ENCODE measurements at regions not wholly inside any gene's neighbourhood (a gene's known extent, or its start where the extent isn't known, plus 50 kb on each side); places are given as distances from the start of the nearest gene placed in this dataset.
A peak's percentile ranks its signal among the peaks of the same experiment; 100 is the strongest.
"Not testable (repeated sequence)": the region's sequence is repeated elsewhere in the genome, so short reads cannot be mapped to it uniquely, and the experiment has no call there.

DNA sequence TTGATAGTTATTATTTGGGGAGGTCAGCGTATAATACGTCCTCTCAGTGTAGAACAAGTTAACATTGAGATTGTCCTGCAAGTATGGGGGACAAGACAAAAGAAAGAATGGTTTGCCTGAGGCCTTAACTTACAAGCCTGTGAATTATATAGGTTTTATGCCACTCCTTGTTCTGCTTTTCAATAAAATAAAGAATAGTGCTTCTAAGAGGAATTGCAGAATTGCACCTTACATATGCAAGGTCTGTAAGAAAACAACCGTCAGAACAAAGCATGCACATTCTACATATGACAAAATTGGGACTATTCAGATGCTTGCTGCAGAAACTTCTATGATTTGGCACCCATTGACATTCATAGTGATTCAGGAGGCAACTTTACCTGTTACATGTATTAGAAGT, 785.0 kb downstream of the NR4A2 start:
- ATAC-seq (no peak), DNase-seq (no peak)
- Histone ChIP-seq H3K27me3 (no peaks in the 10 kb centered on the region), H3K9me3 (no peaks in the 10 kb centered on the region), H3K36me3 (no peaks in the 10 kb centered on the region), H3K27ac (no peak overlapping the region), H3K4me1 (no peaks in the 10 kb centered on the region), H3K4me3 (peak overlapping the region in 6 of 12 donors; percentile 32 to 50 (median 42))
- 84 to 91% (median 87%) methylated on average over 3 of the region's 3 CpGs for WGBS, 4 donors
- intact Hi-C loops (cut with DNase I) = no loop called here
- TF ChIP-seq, protein P1, sequence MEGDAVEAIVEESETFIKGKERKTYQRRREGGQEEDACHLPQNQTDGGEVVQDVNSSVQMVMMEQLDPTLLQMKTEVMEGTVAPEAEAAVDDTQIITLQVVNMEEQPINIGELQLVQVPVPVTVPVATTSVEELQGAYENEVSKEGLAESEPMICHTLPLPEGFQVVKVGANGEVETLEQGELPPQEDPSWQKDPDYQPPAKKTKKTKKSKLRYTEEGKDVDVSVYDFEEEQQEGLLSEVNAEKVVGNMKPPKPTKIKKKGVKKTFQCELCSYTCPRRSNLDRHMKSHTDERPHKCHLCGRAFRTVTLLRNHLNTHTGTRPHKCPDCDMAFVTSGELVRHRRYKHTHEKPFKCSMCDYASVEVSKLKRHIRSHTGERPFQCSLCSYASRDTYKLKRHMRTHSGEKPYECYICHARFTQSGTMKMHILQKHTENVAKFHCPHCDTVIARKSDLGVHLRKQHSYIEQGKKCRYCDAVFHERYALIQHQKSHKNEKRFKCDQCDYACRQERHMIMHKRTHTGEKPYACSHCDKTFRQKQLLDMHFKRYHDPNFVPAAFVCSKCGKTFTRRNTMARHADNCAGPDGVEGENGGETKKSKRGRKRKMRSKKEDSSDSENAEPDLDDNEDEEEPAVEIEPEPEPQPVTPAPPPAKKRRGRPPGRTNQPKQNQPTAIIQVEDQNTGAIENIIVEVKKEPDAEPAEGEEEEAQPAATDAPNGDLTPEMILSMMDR (IDR thresholded peaks at IDR 0.05) = no peak
- TF ChIP-seq POLR2A (IDR thresholded peaks at IDR 0.05) = no peak

GRCh38 chr2:155546721-155547555, 785.6 kb downstream of the NR4A2 start:
- WGBS, 4 donors = 61 to 78% (median 73%) methylated on average over 11 of the region's 11 CpGs
- no peak overlapping the region for H3K27ac ChIP-seq
- H3K4me1 ChIP-seq = no peaks in the 10 kb centered on the region
- no peak for DNase-seq
- TF ChIP-seq, protein P1 (IDR thresholded peaks at IDR 0.05) = no peak
- no peak for TF ChIP-seq POLR2A (IDR thresholded peaks at IDR 0.05)
- H3K36me3 ChIP-seq = no peaks in the 10 kb centered on the region
- H3K4me3 ChIP-seq = peak overlapping the region in 9 of 12 donors; percentile 11 to 50 (median 35)
- intact Hi-C loops (cut with DNase I) = no loop called here
- no peaks in the 10 kb centered on the region for H3K9me3 ChIP-seq
- no peak for ATAC-seq
- no peaks in the 10 kb centered on the region for H3K27me3 ChIP-seq

DNA sequence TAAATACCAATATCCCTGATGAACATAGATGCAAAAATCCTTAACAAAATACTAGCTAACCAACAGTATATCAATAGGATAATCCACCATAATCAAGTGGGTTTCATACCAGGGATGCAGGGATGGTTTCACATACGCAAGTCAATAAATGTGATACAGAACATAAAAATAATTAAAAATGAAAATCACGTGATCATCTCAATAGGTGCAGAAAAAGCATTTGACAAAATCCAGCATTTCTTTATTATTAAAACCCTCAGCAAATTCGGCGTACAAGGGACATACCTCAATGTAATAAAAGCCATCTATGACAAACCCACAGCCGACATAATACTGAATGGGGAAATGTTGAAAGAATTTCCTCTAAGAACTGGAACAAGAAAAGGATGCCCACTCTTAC, 793.5 kb downstream of the NR4A2 start:
- ATAC-seq; H3K9me3 ChIP-seq; H3K27me3 ChIP-seq; H3K36me3 ChIP-seq; DNase-seq; intact Hi-C loops (cut with DNase I); H3K4me3 ChIP-seq; H3K27ac ChIP-seq; H3K4me1 ChIP-seq: not testable (repeated sequence)
- WGBS, 4 donors = 82 to 89% (median 84%) methylated on average over 5 of the region's 5 CpGs

GRCh38 chr2:155528034-155528433, 804.5 kb downstream of the NR4A2 start:
- DNase-seq = no peak

More at GRCh38 chr2:155528034-155528433, 804.5 kb downstream of the NR4A2 start:
- TF ChIP-seq, protein P1 (IDR thresholded peaks at IDR 0.05) = no peak
- TF ChIP-seq POLR2A (IDR thresholded peaks at IDR 0.05) = no peak
- 84 to 95% (median 89%) methylated on average over 1 of the region's 1 CpG for WGBS, 4 donors
- intact Hi-C loops (cut with DNase I) = no loop called here
- Histone ChIP-seq H3K27ac (no peak overlapping the region), H3K4me1 (no peaks in the 10 kb centered on the region), H3K36me3 (no peaks in the 10 kb centered on the region), H3K9me3 (peaks cover 0 to 3% (median 0%) of the 10 kb centered on the region in 12 donors), H3K4me3 (no peak overlapping the region), H3K27me3 (no peaks in the 10 kb centered on the region)
- no peak for ATAC-seq

Measured in heart left ventricle (tissue), 16 donors.